A549 (cell line): ENCODE measurements at regions not wholly inside any gene's neighbourhood (a gene's known extent, or its start where the extent isn't known, plus 50 kb on each side); places are given as distances from the start of the nearest gene placed in this dataset.

Experiments used
- ATAC-seq, 2 experiments: fragments of 200-7000 bp in 1 of 2; fragments of >200 bp in 1 of 2; cut with Nextera tagmentation in 1 of 2; cut with Tn5 transposase in 1 of 2; 3 replicates each; pipeline versions ENCODE4 v1.8.0 to v1.9.1; 2018 to 2020; ENCODE audit warnings: mild to moderate bottlenecking in 1 of 2, moderate library complexity in 1 of 2
- CTCF ChIA-PET: fragments of 300-600 bp; sonication (Branson Sonifier 250); formaldehyde crosslinking; extraction: SDS; loops from one replicate; lab custom pipeline; 2021; ENCODE audit warnings: antibody characterized with exemption, inconsistent platforms; lab: Yijun Ruan, JAX
- POLR2A ChIA-PET: fragments of 350-600 bp; formaldehyde crosslinking; extraction: SDS; loops from one replicate; lab custom pipeline; 2021; ENCODE audit warnings: antibody characterized with exemption, inconsistent platforms; lab: Yijun Ruan, JAX
- DNase-seq, 2 experiments: peaks; one replicate each; pipeline versions ENCODE4 v3.0.0 to v3.0.0-alpha.2; 2011 to 2016; ENCODE audit warnings: low read depth in 1 of 2, low spot score in 1 of 2
- FAIRE-seq: peaks from 2 replicates; lab custom pipeline; 2011; peaks lifted over from hg19 to GRCh38; lab: Jason Lieb, UNC
- H3K27ac ChIP-seq, 2 experiments: fragments of >200 bp; sonication (Bioruptor Twin); formaldehyde crosslinking; 3 replicates each; pipeline ENCODE4 v1.5.1; 2016 to 2017
- H3K4me1 ChIP-seq: fragments of >200 bp; sonication (Bioruptor Twin); formaldehyde crosslinking; 3 replicates; pipeline ENCODE4 v1.6.1; 2016
- H3K4me2 ChIP-seq: fragments of >200 bp; sonication (Bioruptor Twin); formaldehyde crosslinking; 3 replicates; pipeline ENCODE4 v1.6.1; 2016
- H3K4me3 ChIP-seq: fragments of >200 bp; sonication (Bioruptor Twin); formaldehyde crosslinking; 3 replicates; pipeline ENCODE4 v1.5.1; 2016
- H3K9me3 ChIP-seq: fragments of >200 bp; sonication (Bioruptor Twin); formaldehyde crosslinking; 3 replicates; pipeline ENCODE4 v1.6.1; 2016
- BHLHE40 ChIP-seq: IDR thresholded peaks from 2 replicates; pipeline ENCODE4 v1.6.1; 2012; ENCODE audit warnings: low read depth, low read length, inconsistent platforms
- CBX2 ChIP-seq: fragments of 200-600 bp; sonication (generic); IDR thresholded peaks from 2 replicates; pipeline ENCODE4 v1.6.1; 2016; ENCODE audit warnings: low read depth, mild to moderate bottlenecking, borderline replicate concordance
- CHD2 ChIP-seq: fragments of 150-350 bp; IDR thresholded peaks from 2 replicates; pipeline ENCODE4 v1.6.1; 2014; ENCODE audit warnings: low read length; ENCODE audit not compliant: partially characterized antibody
- EHF ChIP-seq: fragments of 250-450 bp; sonication (Bioruptor Pico); IDR thresholded peaks from 2 replicates; pipeline ENCODE4 v1.5.0; 2020; ENCODE audit warnings: mild to moderate bottlenecking
- ESRRA ChIP-seq: fragments of 150-350 bp; IDR thresholded peaks from 2 replicates; pipeline ENCODE4 v1.6.1; 2014; ENCODE audit warnings: mild to moderate bottlenecking, low read length, borderline replicate concordance
- HDAC2 ChIP-seq: fragments of 200-600 bp; sonication (generic); IDR thresholded peaks from 2 replicates; pipeline ENCODE4 v1.6.1; 2016
- HEYL ChIP-seq: fragments of 250-450 bp; sonication (Bioruptor Pico); IDR thresholded peaks from 2 replicates; pipeline ENCODE4 v1.8.0; 2021; ENCODE audit warnings: mild to moderate bottlenecking, moderate library complexity
- JUN ChIP-seq, 2 experiments: fragments of >200 bp; sonication (Bioruptor Twin); formaldehyde crosslinking; IDR thresholded peaks; 2 replicates in 1 of 2; 3 replicates in 1 of 2; pipeline ENCODE4 v1.6.1; 2016 to 2017
- KDM5A ChIP-seq: fragments of 200-600 bp; sonication (generic); IDR thresholded peaks from 2 replicates; pipeline ENCODE4 v1.6.1; 2016; ENCODE audit warnings: antibody characterized with exemption, mild to moderate bottlenecking
- MAFK ChIP-seq: fragments of 450-650 bp; IDR thresholded peaks from 2 replicates; pipeline ENCODE4 v1.6.1; 2014; ENCODE audit not compliant: partially characterized antibody
- MAX ChIP-seq: IDR thresholded peaks from 2 replicates; pipeline ENCODE4 v1.6.1; 2012
- NR3C1 ChIP-seq: fragments of >200 bp; sonication (Bioruptor Twin); formaldehyde crosslinking; IDR thresholded peaks from 3 replicates; pipeline ENCODE4 v1.6.1; 2017
- PHF8 ChIP-seq: fragments of 200-600 bp; sonication (generic); IDR thresholded peaks from 2 replicates; pipeline ENCODE4 v1.6.1; 2016; ENCODE audit warnings: low read depth, mild to moderate bottlenecking, antibody characterized with exemption, moderate library complexity, borderline replicate concordance
- POLR2A ChIP-seq: IDR thresholded peaks from 2 replicates; pipeline ENCODE4 v1.6.1; 2012; ENCODE audit warnings: mild to moderate bottlenecking, low read length
- RAD21 ChIP-seq, 2 experiments: fragments of >200 bp in 1 of 2; sonication (Bioruptor Twin) in 1 of 2; formaldehyde crosslinking in 1 of 2; IDR thresholded peaks in 1 of 2; conservative IDR thresholded peaks in 1 of 2; 2 replicates in 1 of 2; 3 replicates in 1 of 2; pipeline ENCODE4 v1.6.1; 2012 to 2018; ENCODE audit warnings: inconsistent platforms in 1 of 2
- RARB ChIP-seq: fragments of 250-450 bp; sonication (Bioruptor Pico); IDR thresholded peaks from 2 replicates; pipeline ENCODE4 v1.8.0; 2021; ENCODE audit warnings: mild to moderate bottlenecking, moderate library complexity
- RFX5 ChIP-seq: fragments of 450-650 bp; IDR thresholded peaks from 2 replicates; pipeline ENCODE4 v1.7.1; 2014; ENCODE audit warnings: antibody characterized with exemption, mild to moderate bottlenecking, moderate library complexity
- SMC3 ChIP-seq: fragments of >200 bp; sonication (Bioruptor Twin); formaldehyde crosslinking; IDR thresholded peaks from 3 replicates; pipeline ENCODE4 v1.6.1; 2018; ENCODE audit warnings: inconsistent platforms
- SREBF2 ChIP-seq: fragments of 450-650 bp; IDR thresholded peaks from 2 replicates; pipeline ENCODE4 v1.6.1; 2014; ENCODE audit warnings: mild to moderate bottlenecking, moderate library complexity
- TP53 ChIP-seq: fragments of 250-450 bp; sonication (Bioruptor Pico); IDR thresholded peaks from 2 replicates; pipeline ENCODE4 v1.5.0; 2021; ENCODE audit warnings: mild to moderate bottlenecking, moderate library complexity
- ZC3H11A ChIP-seq: fragments of 450-650 bp; IDR thresholded peaks from 2 replicates; pipeline ENCODE4 v1.6.1; 2014; ENCODE audit warnings: antibody characterized with exemption, mild to moderate bottlenecking
- ZFP36 ChIP-seq: fragments of 450-650 bp; IDR thresholded peaks from 2 replicates; pipeline ENCODE4 v1.6.1; 2014; ENCODE audit warnings: borderline replicate concordance; ENCODE audit not compliant: partially characterized antibody
- ZSCAN20 ChIP-seq: fragments of 250-450 bp; sonication (Bioruptor Pico); IDR thresholded peaks from 2 replicates; pipeline ENCODE4 v1.8.0; 2022; ENCODE audit warnings: mild to moderate bottlenecking, moderate library complexity
- WGBS: methylation state at CpG from one replicate; pipeline ENCODE4 v1.1.6; 2017; ENCODE audit errors: missing lambda C conversion rate; 5-methylcytosine and 5-hydroxymethylcytosine counted together
- TF ChIP-seq, protein P1 (sequence below): fragments of >200 bp; sonication (Bioruptor Twin); formaldehyde crosslinking; IDR thresholded peaks from 3 replicates; pipeline ENCODE4 v1.6.1; 2016
- TF ChIP-seq, protein P2 (sequence below): fragments of 200-600 bp; sonication (generic); IDR thresholded peaks from 2 replicates; pipeline ENCODE4 v1.6.1; 2016; ENCODE audit warnings: antibody characterized with exemption, mild to moderate bottlenecking, moderate library complexity
- TF ChIP-seq, protein P3 (sequence below): fragments of >200 bp; sonication (Bioruptor Twin); formaldehyde crosslinking; IDR thresholded peaks from 2 replicates; pipeline ENCODE4 v1.6.1; 2016

DNA sequence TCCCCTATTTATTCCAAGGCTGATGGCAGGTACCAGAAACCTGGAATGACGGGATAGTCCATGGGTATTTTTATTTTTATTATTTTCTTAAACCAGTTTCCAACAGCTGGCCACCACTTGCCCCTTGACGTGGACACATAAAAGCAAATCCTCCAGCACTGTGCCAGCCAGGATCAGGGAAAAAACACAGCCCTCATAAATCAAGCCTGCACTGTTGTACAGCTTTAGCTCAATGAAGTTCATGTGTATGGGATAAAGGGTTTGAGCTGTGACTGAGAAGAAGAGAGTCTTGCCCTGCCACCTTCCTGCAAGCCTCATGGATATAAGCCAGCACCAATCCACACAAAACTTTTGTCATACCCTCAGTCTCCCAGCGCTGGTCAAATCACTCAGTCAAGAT lies 303.8 kb upstream of the SPAG17 start:
- no peak overlapping the region for H3K27ac ChIP-seq
- no peak overlapping the region for H3K4me2 ChIP-seq
- ATAC-seq = no peak
- WGBS = 0% methylated on average over 3 of the region's 3 CpGs
- ChIA-PET CTCF (no interaction called here), POLR2A (no interaction called here)
- TF ChIP-seq SREBF2 (no peak), JUN (IDR thresholded peaks at IDR 0.05) (no peak), HDAC2 (no peak), SMC3 (no peak), ZSCAN20 (no peak), RFX5 (no peak), ZC3H11A (no peak), HEYL (CRISPR knock-in tag) (no peak), ESRRA (no peak)
- TF ChIP-seq, protein P1, sequence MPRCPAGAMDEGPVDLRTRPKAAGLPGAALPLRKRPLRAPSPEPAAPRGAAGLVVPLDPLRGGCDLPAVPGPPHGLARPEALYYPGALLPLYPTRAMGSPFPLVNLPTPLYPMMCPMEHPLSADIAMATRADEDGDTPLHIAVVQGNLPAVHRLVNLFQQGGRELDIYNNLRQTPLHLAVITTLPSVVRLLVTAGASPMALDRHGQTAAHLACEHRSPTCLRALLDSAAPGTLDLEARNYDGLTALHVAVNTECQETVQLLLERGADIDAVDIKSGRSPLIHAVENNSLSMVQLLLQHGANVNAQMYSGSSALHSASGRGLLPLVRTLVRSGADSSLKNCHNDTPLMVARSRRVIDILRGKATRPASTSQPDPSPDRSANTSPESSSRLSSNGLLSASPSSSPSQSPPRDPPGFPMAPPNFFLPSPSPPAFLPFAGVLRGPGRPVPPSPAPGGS = no peak
- TF ChIP-seq, protein P2, sequence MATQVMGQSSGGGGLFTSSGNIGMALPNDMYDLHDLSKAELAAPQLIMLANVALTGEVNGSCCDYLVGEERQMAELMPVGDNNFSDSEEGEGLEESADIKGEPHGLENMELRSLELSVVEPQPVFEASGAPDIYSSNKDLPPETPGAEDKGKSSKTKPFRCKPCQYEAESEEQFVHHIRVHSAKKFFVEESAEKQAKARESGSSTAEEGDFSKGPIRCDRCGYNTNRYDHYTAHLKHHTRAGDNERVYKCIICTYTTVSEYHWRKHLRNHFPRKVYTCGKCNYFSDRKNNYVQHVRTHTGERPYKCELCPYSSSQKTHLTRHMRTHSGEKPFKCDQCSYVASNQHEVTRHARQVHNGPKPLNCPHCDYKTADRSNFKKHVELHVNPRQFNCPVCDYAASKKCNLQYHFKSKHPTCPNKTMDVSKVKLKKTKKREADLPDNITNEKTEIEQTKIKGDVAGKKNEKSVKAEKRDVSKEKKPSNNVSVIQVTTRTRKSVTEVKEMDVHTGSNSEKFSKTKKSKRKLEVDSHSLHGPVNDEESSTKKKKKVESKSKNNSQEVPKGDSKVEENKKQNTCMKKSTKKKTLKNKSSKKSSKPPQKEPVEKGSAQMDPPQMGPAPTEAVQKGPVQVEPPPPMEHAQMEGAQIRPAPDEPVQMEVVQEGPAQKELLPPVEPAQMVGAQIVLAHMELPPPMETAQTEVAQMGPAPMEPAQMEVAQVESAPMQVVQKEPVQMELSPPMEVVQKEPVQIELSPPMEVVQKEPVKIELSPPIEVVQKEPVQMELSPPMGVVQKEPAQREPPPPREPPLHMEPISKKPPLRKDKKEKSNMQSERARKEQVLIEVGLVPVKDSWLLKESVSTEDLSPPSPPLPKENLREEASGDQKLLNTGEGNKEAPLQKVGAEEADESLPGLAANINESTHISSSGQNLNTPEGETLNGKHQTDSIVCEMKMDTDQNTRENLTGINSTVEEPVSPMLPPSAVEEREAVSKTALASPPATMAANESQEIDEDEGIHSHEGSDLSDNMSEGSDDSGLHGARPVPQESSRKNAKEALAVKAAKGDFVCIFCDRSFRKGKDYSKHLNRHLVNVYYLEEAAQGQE = no peak
- no peaks in the 10 kb centered on the region for H3K9me3 ChIP-seq
- FAIRE-seq = no peak
- no peak overlapping the region for H3K4me3 ChIP-seq
- no peaks in the 10 kb centered on the region for H3K4me1 ChIP-seq
- no peak for DNase-seq

DNA sequence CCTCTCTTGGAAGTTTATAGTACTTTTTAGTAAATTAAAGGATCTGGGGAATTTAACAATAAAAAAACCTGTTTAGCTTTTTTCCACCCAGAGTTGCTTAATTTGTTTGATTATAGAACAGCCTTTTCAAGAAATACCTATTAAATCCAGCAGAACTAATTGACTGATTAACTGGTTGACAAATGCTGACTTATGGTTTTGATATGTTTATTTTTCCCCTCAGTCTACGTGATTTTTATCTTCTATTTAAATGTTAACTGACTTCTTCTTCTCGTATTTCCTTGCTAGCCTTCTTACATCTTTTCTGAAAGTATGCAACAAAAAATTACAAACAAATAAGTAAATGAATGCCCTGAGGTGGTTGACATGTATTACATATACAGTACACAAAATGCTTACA lies 302.9 kb upstream of the SPAG17 start:
- H3K4me2 ChIP-seq = no peak overlapping the region
- no peaks in the 10 kb centered on the region for H3K4me1 ChIP-seq
- ATAC-seq (no peak), FAIRE-seq (no peak), DNase-seq (no peak)
- WGBS = 2% methylated on average over 2 of the region's 2 CpGs
- H3K27ac ChIP-seq = no peak overlapping the region
- CTCF ChIA-PET = no interaction called here
- TF ChIP-seq SREBF2 = no peak
- TF ChIP-seq KDM5A = no peak
- no peak for TF ChIP-seq EHF (CRISPR knock-in tag)
- no peak for TF ChIP-seq RAD21 (conservative IDR thresholded peaks at IDR 0.05 in 1 of 2, IDR thresholded peaks at IDR 0.05 in 1 of 2)
- TF ChIP-seq ESRRA = no peak
- no peak for TF ChIP-seq CBX2
- no peak for TF ChIP-seq MAFK
- TF ChIP-seq ZFP36 = no peak
- no peak overlapping the region for H3K4me3 ChIP-seq
- no peaks in the 10 kb centered on the region for H3K9me3 ChIP-seq
- POLR2A ChIA-PET = no interaction called here

- no peak overlapping the region for H3K4me3 ChIP-seq
- H3K4me2 ChIP-seq = no peak overlapping the region
- H3K4me1 ChIP-seq = no peaks in the 10 kb centered on the region
- H3K9me3 ChIP-seq = no peaks in the 10 kb centered on the region
- no peak overlapping the region for H3K27ac ChIP-seq
- 0% methylated on average over 5 of the region's 5 CpGs for WGBS
- DNase-seq (no peak), ATAC-seq (no peak), FAIRE-seq (no peak)
- ChIA-PET CTCF (no interaction called here), POLR2A (no interaction called here)
- TF ChIP-seq NR3C1 = no peak
- no peak for TF ChIP-seq PHF8
- TF ChIP-seq MAX = no peak
- no peak for TF ChIP-seq ZC3H11A
- no peak for TF ChIP-seq RAD21 (conservative IDR thresholded peaks at IDR 0.05 in 1 of 2, IDR thresholded peaks at IDR 0.05 in 1 of 2)
- TF ChIP-seq TP53 (CRISPR knock-in tag) = no peak
- TF ChIP-seq CHD2 = no peak
- TF ChIP-seq, protein P3, sequence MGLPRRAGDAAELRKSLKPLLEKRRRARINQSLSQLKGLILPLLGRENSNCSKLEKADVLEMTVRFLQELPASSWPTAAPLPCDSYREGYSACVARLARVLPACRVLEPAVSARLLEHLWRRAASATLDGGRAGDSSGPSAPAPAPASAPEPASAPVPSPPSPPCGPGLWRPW = no peak
- no peak for TF ChIP-seq HEYL (CRISPR knock-in tag)
- no peak for TF ChIP-seq POLR2A
- no peak for TF ChIP-seq RARB
- TF ChIP-seq BHLHE40 = no peak
Measured at GRCh38 chr1:118487091-118487490, 302.1 kb upstream of the SPAG17 start.
